Fibroblast of the aortic adventitia (primary cell): ENCODE measurements at regions not wholly inside any gene's neighbourhood (a gene's known extent, or its start where the extent isn't known, plus 50 kb on each side); places are given as distances from the start of the nearest gene placed in this dataset.

Experiments used
- DNase-seq: peaks from one replicate; pipeline ENCODE4 v3.0.0-alpha.2; 2010; ENCODE audit warnings: low read depth
- H3K4me3 ChIP-seq: 2 replicates; pipeline ENCODE4 v1.5.1; 2011; ENCODE audit warnings: low read depth, mild to moderate bottlenecking, control low read depth, low read length, moderate library complexity
- TF ChIP-seq, protein P1 (sequence below): IDR thresholded peaks from 2 replicates; pipeline ENCODE4 v1.5.1; 2011; ENCODE audit warnings: mild to moderate bottlenecking, low read length, control low read depth, inconsistent platforms; ENCODE audit not compliant: insufficient read depth

GRCh38 chr16:5605404-5605803 is 507.8 kb upstream of the EEF2KMT start:
- no peak for DNase-seq
- TF ChIP-seq, protein P1, sequence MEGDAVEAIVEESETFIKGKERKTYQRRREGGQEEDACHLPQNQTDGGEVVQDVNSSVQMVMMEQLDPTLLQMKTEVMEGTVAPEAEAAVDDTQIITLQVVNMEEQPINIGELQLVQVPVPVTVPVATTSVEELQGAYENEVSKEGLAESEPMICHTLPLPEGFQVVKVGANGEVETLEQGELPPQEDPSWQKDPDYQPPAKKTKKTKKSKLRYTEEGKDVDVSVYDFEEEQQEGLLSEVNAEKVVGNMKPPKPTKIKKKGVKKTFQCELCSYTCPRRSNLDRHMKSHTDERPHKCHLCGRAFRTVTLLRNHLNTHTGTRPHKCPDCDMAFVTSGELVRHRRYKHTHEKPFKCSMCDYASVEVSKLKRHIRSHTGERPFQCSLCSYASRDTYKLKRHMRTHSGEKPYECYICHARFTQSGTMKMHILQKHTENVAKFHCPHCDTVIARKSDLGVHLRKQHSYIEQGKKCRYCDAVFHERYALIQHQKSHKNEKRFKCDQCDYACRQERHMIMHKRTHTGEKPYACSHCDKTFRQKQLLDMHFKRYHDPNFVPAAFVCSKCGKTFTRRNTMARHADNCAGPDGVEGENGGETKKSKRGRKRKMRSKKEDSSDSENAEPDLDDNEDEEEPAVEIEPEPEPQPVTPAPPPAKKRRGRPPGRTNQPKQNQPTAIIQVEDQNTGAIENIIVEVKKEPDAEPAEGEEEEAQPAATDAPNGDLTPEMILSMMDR: no peak
- H3K4me3 ChIP-seq: no peak overlapping the region

- no peak overlapping the region for H3K4me3 ChIP-seq
- TF ChIP-seq, protein P1: no peak
- DNase-seq: no peak
Measured at GRCh38 chr16:5604770-5605169, 507.2 kb upstream of the EEF2KMT start.

- H3K4me3 ChIP-seq: no peak overlapping the region
- TF ChIP-seq, protein P1: no peak
- no peak for DNase-seq
Measured at GRCh38 chr16:5603836-5604235, 506.2 kb upstream of the EEF2KMT start.

GRCh38 chr16:5601957-5602356 is 504.4 kb upstream of the EEF2KMT start:
- no peak overlapping the region for H3K4me3 ChIP-seq
- TF ChIP-seq, protein P1: no peak
- no peak for DNase-seq

GRCh38 chr16:5598793-5599192 is 501.2 kb upstream of the EEF2KMT start:
- no peak for DNase-seq
- TF ChIP-seq, protein P1: no peak
- no peak overlapping the region for H3K4me3 ChIP-seq

- TF ChIP-seq, protein P1: no peak
- H3K4me3 ChIP-seq: no peak overlapping the region
Measured at GRCh38 chr16:5595849-5596248, 498.3 kb upstream of the EEF2KMT start.

DNA sequence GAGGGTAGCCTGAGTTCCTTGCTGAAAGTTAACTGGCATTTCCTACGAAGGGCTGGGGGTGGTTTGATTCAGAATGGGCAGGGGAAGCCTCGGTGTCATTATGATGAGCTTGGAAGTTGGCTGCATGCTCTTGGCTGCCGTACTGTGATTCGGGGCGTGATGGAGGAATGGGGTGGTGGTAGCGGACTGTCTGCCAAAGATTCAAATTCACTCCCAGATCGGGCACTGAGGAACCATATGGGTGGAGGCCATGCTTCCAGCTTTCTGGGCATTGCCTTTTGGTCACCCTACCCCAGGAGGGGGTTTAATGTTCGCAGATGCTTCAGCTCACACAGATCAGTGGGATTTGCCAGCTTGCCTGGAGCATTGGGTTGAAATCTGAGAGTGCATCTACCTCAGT is 492.8 kb upstream of the EEF2KMT start:
- no peak overlapping the region for H3K4me3 ChIP-seq
- TF ChIP-seq, protein P1: no peak
- no peak for DNase-seq

More at GRCh38 chr16:5595849-5596248, 498.3 kb upstream of the EEF2KMT start:
- no peak for DNase-seq
